CD1c-positive myeloid dendritic cell (primary cell): ENCODE measurements at regions not wholly inside any gene's neighbourhood (a gene's known extent, or its start where the extent isn't known, plus 50 kb on each side); places are given as distances from the start of the nearest gene placed in this dataset.
A peak's percentile ranks its signal among the peaks of the same experiment; 100 is the strongest.

Experiments
- DNase-seq: peaks from one replicate; pipeline ENCODE4 v3.0.0-alpha.2; 2016; ENCODE audit errors: extremely low spot score

GRCh38 chr1:29849991-29850757 is 613.9 kb downstream of the PTPRU start:
- no peak for DNase-seq

GRCh38 chr1:29849038-29849750 is 612.9 kb downstream of the PTPRU start:
- DNase-seq = peak; percentile 33

GRCh38 chr1:29845910-29846309 is 609.6 kb downstream of the PTPRU start:
- no peak for DNase-seq

- no peak for DNase-seq
Measured at GRCh38 chr1:29842130-29842529, 605.8 kb downstream of the PTPRU start.

GRCh38 chr1:29839726-29840125 is 603.4 kb downstream of the PTPRU start:
- DNase-seq = no peak

DNA sequence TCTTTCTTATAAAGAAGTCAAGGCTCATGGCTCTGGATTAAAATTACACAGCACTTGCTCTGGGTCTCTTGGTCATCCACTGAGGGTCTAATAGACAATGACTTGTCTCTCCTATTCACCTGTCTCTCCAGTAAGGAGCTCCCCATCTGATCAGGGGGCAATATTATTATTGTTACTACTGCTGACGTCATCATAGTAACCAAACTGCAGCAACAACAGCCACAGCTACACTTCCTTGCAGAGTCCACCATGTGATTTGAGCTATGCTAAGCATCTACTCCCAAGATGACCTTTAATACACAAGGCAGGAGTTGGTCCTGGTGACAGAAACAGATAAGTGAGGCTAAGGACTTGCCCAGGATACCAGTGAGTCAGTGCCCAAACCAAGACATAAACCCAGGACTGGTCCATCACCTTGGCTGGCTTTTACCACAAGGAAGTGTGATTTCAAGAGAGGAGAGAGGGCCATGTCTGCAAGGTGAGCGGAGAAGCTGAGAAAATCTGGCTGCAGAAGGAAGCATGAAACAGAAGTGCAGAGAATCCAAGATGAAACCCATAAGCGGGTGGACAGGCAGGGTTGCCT is 602.5 kb downstream of the PTPRU start:
- DNase-seq = no peak

DNA sequence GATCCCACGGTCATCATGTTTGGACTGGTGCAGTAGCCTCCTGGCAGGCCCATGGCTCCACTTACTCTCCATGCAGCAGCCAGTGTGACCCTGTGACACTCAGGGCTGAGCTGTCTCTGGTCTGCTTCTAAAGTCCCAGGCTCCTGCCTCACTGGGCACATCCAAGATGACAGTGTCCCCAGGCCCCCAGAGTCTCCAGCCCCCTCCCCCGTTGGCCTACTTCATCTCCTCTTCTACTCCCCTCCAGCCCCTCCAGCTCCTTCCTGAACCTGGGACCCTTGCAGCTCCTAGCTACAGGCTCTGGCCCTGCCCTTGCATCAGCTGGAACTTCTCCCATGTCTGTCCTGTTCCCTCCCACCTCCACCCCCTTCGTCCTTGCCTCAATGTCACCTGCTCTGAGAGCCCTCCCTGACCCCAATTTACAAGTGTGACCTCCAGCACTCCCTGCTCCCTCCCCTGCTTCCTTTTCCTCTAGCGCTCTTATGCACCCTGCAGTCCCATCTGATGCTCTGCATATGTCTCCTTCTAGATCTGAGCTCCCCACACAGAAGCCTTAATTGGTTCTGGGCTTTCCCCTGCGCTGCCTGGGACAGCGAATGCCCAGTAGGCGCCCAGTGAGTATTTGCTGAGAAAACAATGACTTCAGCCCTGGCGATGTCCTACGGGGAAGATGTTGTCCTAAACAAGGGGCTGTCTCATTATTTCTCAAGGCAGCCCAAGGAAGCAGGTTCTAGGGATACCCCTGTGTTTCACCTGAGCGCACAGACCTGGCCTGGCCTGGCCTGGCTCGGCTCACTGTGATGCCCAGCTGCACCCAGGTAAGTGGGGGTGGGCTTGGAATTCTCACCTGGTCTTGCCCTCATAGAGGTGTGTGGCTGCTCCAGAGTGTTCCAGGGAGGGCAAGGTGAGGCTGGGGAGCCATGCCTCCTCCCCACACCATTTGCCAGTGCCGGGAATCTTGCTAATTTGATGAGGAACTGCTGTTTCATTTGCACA is 600.6 kb downstream of the PTPRU start:
- DNase-seq = no peak

DNA sequence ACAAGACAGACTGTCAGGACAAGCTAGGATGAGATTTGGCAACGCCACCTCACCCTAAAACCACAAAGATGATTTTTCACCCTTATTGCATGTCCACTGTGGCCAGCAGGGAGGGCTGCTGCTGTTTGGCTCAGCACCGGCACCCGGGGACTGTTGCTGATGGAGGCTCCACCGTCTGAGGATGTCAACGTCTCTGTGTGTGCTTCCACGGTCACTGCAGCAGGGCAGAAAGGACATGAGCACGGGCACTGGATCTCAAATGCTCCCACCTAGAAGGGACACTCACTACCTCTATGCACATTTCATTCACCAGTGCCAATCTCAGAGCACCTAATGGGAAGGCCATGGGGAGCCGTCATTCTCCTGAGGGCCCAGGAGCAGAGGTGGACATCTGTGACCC is 599.6 kb downstream of the PTPRU start:
- no peak for DNase-seq

DNA sequence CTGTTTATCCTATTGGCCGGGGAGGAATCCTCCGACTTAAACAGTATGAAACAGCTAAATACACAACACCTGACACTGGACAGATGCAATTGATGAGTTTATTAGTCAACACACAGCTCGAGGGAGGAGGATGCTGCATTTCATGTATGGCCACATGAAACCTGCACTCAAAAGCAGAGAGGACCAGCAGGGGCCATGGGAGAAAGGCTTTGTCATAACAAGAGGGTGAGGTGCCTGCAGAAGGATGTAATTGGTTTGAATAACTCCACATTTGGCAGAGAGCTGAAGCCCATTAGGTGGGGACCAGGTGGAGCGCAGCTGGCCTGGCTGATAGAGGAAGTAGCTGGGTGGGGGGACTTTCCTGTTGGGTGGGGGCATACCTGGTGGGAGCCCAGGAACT is 599.1 kb downstream of the PTPRU start:
- DNase-seq = no peak

GRCh38 chr1:29833581-29833980 is 597.3 kb downstream of the PTPRU start:
- no peak for DNase-seq

DNA sequence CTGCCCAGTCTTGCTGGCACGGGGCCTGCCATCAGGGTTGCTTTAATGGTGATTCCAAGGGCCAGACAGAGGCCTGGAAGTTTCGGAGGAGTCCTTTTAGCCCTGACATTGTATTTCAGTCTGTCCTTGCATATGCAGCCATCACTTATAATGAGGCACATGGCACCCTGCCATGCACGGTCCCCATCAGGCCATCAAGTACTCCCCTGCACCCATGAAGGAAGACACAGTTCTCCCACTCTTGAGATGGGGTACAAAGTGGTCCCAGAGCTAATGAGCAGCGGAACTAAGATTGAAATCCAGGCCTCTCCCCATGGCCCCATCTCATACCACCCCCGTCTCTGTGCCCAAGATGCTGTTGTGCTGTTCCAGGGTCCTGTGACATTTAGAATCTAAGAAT is 596.6 kb downstream of the PTPRU start:
- DNase-seq = no peak

GRCh38 chr1:29832471-29832870 is 596.1 kb downstream of the PTPRU start:
- DNase-seq = no peak

DNA sequence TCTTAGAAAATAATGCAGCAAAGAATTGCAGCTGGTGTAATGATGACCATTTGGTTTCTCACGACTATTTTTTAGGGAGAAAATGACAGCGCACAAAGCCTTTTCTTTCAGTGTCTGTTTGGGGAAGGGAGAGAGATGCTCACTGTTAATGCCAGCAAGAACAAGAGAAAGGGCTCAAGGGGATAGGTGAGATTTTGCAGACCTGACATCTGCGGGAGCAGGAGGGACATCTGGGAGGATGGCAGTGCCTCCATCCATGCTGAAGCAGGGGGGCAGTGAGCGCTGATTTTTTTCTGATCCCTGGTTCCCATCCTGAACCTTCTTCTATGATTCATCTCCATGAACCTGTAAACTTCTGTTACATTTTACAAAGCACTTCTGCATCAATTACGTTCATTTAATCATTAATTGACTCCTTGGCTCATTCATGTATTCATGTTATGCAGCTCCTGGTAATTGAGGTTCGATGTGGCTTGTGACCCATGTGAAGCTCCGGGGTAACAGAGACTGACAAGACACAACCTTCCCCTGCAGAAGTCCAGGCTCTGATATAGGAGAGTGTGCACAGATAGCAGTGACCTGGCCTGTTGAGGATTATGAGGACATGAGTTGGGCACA is 595.3 kb downstream of the PTPRU start:
- no peak for DNase-seq

DNA sequence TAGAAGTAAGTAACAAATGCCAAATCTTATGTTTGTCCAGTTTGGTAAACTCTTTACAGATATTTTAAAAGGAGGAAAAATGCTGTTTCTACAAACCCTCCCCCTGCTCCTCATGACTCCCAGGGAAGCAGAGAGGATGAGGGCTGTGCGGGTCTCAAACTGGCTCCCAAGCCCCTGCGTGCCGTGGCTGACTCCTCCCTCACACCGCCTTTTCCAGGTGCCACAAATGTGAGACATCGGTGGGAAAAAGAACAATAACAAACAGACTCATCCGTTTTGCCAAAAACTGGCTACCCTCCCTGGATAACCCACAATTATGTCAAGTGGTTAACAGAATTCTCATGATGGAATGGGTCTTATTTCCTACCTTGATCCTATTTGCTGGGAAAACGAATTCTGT is 594.6 kb downstream of the PTPRU start:
- no peak for DNase-seq

DNA sequence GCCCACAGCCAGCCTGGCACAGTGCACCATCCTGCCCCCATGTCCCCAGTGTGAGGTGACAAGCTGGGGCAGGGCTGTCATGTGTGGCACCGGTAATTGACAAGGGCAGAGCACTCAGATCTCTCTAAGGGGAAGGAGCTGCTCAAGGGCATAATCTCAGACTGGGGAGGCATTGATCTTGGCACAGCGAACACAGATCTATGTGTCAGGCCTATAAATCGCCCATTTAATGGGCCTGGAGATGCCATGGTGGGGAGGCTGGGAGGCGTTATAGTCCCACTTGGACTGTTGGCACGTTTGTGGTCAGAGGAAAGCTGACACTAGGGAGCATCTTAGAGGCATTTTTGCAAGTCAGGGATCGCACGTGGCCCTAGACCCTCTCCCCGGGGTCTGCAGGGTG is 594.1 kb downstream of the PTPRU start:
- no peak for DNase-seq

DNA sequence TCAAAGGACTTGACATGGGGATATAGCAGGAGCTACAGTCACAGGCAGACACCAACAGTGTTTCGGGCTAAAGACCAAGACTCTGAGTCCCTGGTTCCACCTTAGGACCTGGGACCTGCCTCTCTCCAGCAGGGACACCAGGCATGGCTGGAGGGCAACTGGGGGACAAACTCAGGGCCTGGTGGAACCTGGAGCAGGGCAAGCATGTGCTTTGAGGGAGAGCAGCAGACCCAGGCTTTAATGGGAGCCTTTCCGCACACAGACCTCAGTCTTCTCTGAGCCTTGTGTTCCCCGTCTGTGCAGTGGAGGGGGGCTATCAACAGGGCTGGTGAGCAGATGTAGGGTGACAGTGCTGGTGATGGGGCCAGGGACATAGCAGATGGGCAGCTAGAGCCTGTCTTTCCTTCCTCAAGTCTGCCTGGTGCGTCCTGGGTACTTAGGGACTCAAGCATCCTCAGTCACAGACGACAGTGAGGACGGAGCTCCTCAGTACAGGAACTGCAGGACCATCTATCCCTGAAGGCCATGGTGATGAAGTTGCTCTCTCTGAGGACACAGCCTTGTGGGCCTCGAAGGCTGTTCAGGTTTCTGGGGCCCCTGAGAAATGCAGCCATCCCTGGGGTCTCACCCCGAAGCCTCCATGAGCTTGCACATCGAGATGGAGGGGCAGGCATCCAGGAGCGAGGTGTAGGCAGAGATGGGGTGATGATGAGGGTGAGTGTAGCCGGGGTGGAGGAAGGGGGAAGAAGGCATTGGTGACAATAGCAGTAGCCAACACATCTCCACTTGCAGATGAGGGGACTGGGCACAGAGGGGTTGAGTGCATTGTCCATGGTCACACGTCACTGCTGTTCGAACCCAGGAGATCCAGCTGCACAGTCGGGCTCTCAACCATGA is 593.4 kb downstream of the PTPRU start:
- DNase-seq = no peak

DNA sequence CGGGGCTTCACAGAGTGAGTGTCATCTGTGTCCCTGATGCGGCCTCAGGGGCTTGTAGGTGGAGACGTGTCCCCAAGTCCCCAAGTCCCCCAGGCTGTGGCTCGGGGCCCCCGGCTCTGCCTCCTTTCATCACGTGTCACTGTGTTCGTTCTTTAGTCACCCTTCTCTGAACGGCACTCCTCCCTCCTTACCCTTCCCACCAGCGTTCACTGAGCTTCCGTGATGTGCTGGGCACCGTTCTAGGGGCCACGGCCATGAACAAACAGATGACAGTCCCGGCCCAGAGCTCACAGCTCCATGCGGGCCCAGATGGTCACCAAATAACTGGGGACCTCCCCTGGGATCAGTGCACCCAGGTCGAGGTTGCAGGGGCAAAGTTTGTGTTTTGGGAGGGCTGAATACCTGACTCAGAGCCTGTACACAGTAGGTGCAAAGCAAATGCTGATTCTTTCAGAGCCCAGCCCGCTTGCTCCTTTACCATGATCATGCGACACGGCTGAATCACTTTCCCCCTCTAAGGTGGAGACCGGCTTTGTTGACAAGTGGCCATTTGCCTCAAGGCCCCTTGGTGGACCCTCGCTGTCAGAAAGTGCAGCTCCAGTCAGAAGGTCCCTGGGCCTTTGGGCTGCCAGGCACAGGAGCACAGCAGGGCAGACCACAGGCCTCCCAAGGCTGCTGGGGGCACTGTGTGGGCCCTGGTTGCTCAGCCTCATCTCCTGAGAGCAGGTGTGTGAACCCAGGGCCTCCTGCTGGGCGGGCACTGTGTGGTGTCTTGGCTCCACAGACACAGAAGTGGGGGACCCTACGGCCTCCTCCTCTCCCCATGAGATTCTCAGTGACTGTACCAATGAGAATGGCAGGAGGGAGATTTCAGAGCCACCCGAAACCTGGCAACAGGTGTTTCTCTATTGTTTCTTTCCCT is 592.5 kb downstream of the PTPRU start:
- no peak for DNase-seq

GRCh38 chr1:29827801-29828525 is 591.6 kb downstream of the PTPRU start:
- no peak for DNase-seq
